HCT116 (cell line): ENCODE measurements at regions not wholly inside any gene's neighbourhood (a gene's known extent, or its start where the extent isn't known, plus 50 kb on each side); places are given as distances from the start of the nearest gene placed in this dataset.

Source experiments
- ATAC-seq: fragments of 200-7000 bp; cut with Tn5 transposase; 2 replicates; pipeline ENCODE4 v1.9.1; 2020; ENCODE audit warnings: mild to moderate bottlenecking, moderate library complexity
- BruUV-seq: library from RNA; stranded (reverse); fragments of 400-500 nt; replicated peaks from 2 replicates; lab custom pipeline; 2021; lab: Mats Ljungman, UMichigan
- CTCF ChIA-PET: fragments of 300-600 bp; sonication (Branson Sonifier 250); formaldehyde crosslinking; loops from one replicate; lab custom pipeline; 2021; ENCODE audit warnings: antibody characterized with exemption; lab: Charles Lee
- POLR2A ChIA-PET: fragments of 300-600, 350-600 bp; sonication (Branson Sonifier 250); formaldehyde crosslinking; loops from one replicate; lab custom pipeline; 2021; ENCODE audit warnings: antibody characterized with exemption; lab: Charles Lee
- RAD21 ChIA-PET, 2 experiments: fragments of 300-600 bp; sonication (Branson Sonifier 250); formaldehyde crosslinking; loops; one replicate each; lab custom pipeline; 2023; ENCODE audit warnings: low total read pairs in 2 of 2; ENCODE audit not compliant: uncharacterized antibody in 2 of 2, unreplicated experiment in 2 of 2, low non-redundant PET in 1 of 2; lab: Charles Lee
- DNase-seq: peaks from one replicate; pipeline ENCODE4 v3.0.0-alpha.2; 2010; ENCODE audit warnings: low read depth, low spot score
- H2AFZ ChIP-seq: fragments of 200-600 bp; shearing (Covaris generic), sonication (generic); 2 replicates; pipeline ENCODE4 v1.6.1; 2017; ENCODE audit warnings: low read depth, mixed run types, mixed read lengths, antibody characterized with exemption, low read length; ENCODE audit not compliant: poor library complexity, severe bottlenecking
- H3K27ac ChIP-seq: 2 replicates; pipeline ENCODE4 v1.5.1; 2012; ENCODE audit warnings: low read depth, low read length
- H3K27me3 ChIP-seq: fragments of 200-600 bp; sonication (generic); 2 replicates; pipeline ENCODE4 v1.6.1; 2016; ENCODE audit warnings: mixed run types, low read length, mixed read lengths; ENCODE audit not compliant: insufficient read depth
- H3K36me3 ChIP-seq, 2 experiments: fragments of 200-500 bp in 1 of 2; fragments of 200-600 bp in 1 of 2; sonication (Bioruptor generic) in 1 of 2; sonication (generic) in 1 of 2; 2 replicates each; pipeline versions ENCODE4 v1.5.1 to v1.6.1; 2014 to 2016; ENCODE audit warnings: low read length in 2 of 2, inconsistent platforms in 1 of 2, mixed read lengths in 1 of 2, mixed run types in 1 of 2; ENCODE audit not compliant: insufficient read depth in 2 of 2, control insufficient read depth in 1 of 2
- H3K4me1 ChIP-seq, 2 experiments: fragments of 200-600 bp in 1 of 2; sonication (generic) in 1 of 2; 2 replicates each; pipeline versions ENCODE4 v1.5.1 to v1.6.1; 2012 to 2017; ENCODE audit warnings: low read length in 2 of 2, inconsistent platforms in 1 of 2, mild to moderate bottlenecking in 1 of 2, mixed read lengths in 1 of 2, mixed run types in 1 of 2, moderate library complexity in 1 of 2; ENCODE audit not compliant: insufficient read depth in 2 of 2, control insufficient read depth in 1 of 2
- H3K4me2 ChIP-seq: fragments of 200-600 bp; sonication (generic); 2 replicates; pipeline ENCODE4 v1.6.1; 2017; ENCODE audit warnings: mixed run types, low read length, mixed read lengths
- H3K4me3 ChIP-seq, 2 experiments: fragments of 200-600 bp in 1 of 2; sonication (generic) in 1 of 2; replicated peaks in 1 of 2; 2 replicates each; pipeline ENCODE4 v1.5.1; 2011 to 2016; ENCODE audit warnings: low read length in 2 of 2, control low read depth in 1 of 2, low read depth in 1 of 2, mild to moderate bottlenecking in 1 of 2, mixed read lengths in 1 of 2, mixed run types in 1 of 2
- H3K79me2 ChIP-seq: fragments of 200-600 bp; sonication (generic); 2 replicates; pipeline ENCODE4 v1.6.1; 2017; ENCODE audit warnings: mild to moderate bottlenecking, mixed run types, low read length, moderate library complexity, mixed read lengths; ENCODE audit not compliant: insufficient read depth
- H3K9ac ChIP-seq: fragments of 200-600 bp; sonication (generic); 2 replicates; pipeline ENCODE4 v1.6.1; 2016; ENCODE audit warnings: low read length, mixed read lengths
- H3K9me2 ChIP-seq: fragments of 200-600 bp; sonication (generic), shearing (Covaris generic); 2 replicates; pipeline ENCODE4 v1.6.1; 2017; ENCODE audit warnings: mixed run types, mild to moderate bottlenecking, moderate library complexity; ENCODE audit not compliant: insufficient read depth
- H3K9me3 ChIP-seq, 2 experiments: fragments of 200-500 bp in 1 of 2; fragments of 200-600 bp in 1 of 2; sonication (Bioruptor generic) in 1 of 2; sonication (generic) in 1 of 2; 2 replicates each; pipeline ENCODE4 v1.6.1; 2014 to 2017; ENCODE audit warnings: low read length in 2 of 2, mixed read lengths in 2 of 2, inconsistent platforms in 1 of 2, low read depth in 1 of 2, mild to moderate bottlenecking in 1 of 2, mixed run types in 1 of 2, moderate library complexity in 1 of 2; ENCODE audit not compliant: control insufficient read depth in 1 of 2, insufficient read depth in 1 of 2
- H4K20me1 ChIP-seq: fragments of 200-600 bp; sonication (generic), shearing (Covaris generic); 2 replicates; pipeline ENCODE4 v1.6.1; 2017; ENCODE audit warnings: mixed run types, mild to moderate bottlenecking, moderate library complexity; ENCODE audit not compliant: insufficient read depth
- ATF3 ChIP-seq: IDR thresholded peaks from 2 replicates; pipeline ENCODE4 v1.6.1; 2012
- CBX3 ChIP-seq: IDR thresholded peaks from 2 replicates; pipeline ENCODE4 v1.6.1; 2012; ENCODE audit warnings: low read depth
- CTCF ChIP-seq, 3 experiments: fragments of 200-600 bp in 1 of 3; sonication (generic) in 1 of 3; IDR thresholded peaks in 2 of 3; conservative IDR thresholded peaks in 1 of 3; 2 replicates each; pipeline ENCODE4 v1.5.1; 2012 to 2017; ENCODE audit warnings: low read depth in 2 of 3, low read length in 2 of 3, antibody characterized with exemption in 1 of 3, borderline replicate concordance in 1 of 3, control low read depth in 1 of 3, mild to moderate bottlenecking in 1 of 3, mixed read lengths in 1 of 3, mixed run types in 1 of 3, moderate library complexity in 1 of 3; ENCODE audit not compliant: insufficient read depth in 1 of 3
- EGR1 ChIP-seq: IDR thresholded peaks from 2 replicates; pipeline ENCODE4 v1.6.1; 2012; ENCODE audit warnings: low read depth
- ELF1 ChIP-seq: IDR thresholded peaks from 2 replicates; pipeline ENCODE4 v1.6.1; 2012; ENCODE audit warnings: low read depth, borderline replicate concordance
- EZH2 ChIP-seq: fragments of 200-600 bp; sonication (generic); IDR thresholded peaks from 2 replicates; pipeline ENCODE4 v1.6.1; 2017; ENCODE audit warnings: antibody characterized with exemption, mixed run types
- EZH2phosphoT487 ChIP-seq: fragments of 200-600 bp; IDR thresholded peaks from 2 replicates; pipeline ENCODE4 v1.6.1; 2018; ENCODE audit warnings: antibody characterized with exemption, borderline replicate concordance
- FOSL1 ChIP-seq: IDR thresholded peaks from 2 replicates; pipeline ENCODE4 v1.6.1; 2012; ENCODE audit warnings: low read depth
- MAX ChIP-seq: IDR thresholded peaks from 2 replicates; pipeline ENCODE4 v1.6.1; 2012
- RAD21 ChIP-seq: IDR thresholded peaks from 2 replicates; pipeline ENCODE4 v1.6.1; 2012; ENCODE audit warnings: low read depth, mild to moderate bottlenecking
- SIN3A ChIP-seq: IDR thresholded peaks from 2 replicates; pipeline ENCODE4 v1.6.1; 2012; ENCODE audit warnings: low read depth
- SP1 ChIP-seq: IDR thresholded peaks from 2 replicates; pipeline ENCODE4 v1.6.1; 2012; ENCODE audit warnings: low read depth
- YY1 ChIP-seq: IDR thresholded peaks from 2 replicates; pipeline ENCODE4 v1.6.1; 2011; ENCODE audit warnings: low read length, low read depth, moderate library complexity, mild to moderate bottlenecking; ENCODE audit not compliant: insufficient replicate concordance; ENCODE audit errors: extremely low read depth
- ZFX ChIP-seq: fragments of 450-650 bp; IDR thresholded peaks from 2 replicates; pipeline ENCODE4 v1.6.1; 2017
- ZNF274 ChIP-seq: fragments of 200-500 bp; sonication (Bioruptor generic); IDR thresholded peaks from 2 replicates; pipeline ENCODE4 v1.6.1; 2014; ENCODE audit warnings: mild to moderate bottlenecking, low read depth, low read length, inconsistent platforms
- intact Hi-C: fragments of 100-400 bp; cut with micrococcal nuclease; formaldehyde crosslinking; loops from 2 replicates; pipeline ENCODE4 v1.10.0; 2022

- intact Hi-C loops = no loop called here
- ATAC-seq (no peak), DNase-seq (no peak)
- H3K9me3 ChIP-seq = no peaks in the 10 kb centered on the region
- H3K36me3 ChIP-seq = no peaks in the 10 kb centered on the region
- no TSS peak for BruUV-seq
- peaks cover 0 to 8% of the 10 kb centered on the region in 2 experiments; a peak in 1 of 4 replicates for H3K4me1 ChIP-seq
- H3K27ac ChIP-seq = no peak overlapping the region
- no peak overlapping the region for H3K4me3 ChIP-seq
- TF ChIP-seq ZFX = no peak
- no peak for TF ChIP-seq FOSL1
- TF ChIP-seq EGR1 = no peak
- TF ChIP-seq MAX = no peak
- no peak for TF ChIP-seq RAD21
- TF ChIP-seq YY1 = no peak
- no peak for TF ChIP-seq CBX3
- no peak for TF ChIP-seq SP1
- TF ChIP-seq ELF1 = no peak
- no peak for TF ChIP-seq SIN3A
- TF ChIP-seq EZH2 = no peak
- TF ChIP-seq CTCF (IDR thresholded peaks at IDR 0.05 in 2 of 3, conservative IDR thresholded peaks at IDR 0.05 in 1 of 3; ENCODE audit: borderline replicate concordance in 1 of 3, insufficient read depth in 1 of 3, low read depth in 2 of 3, low read length in 2 of 3) = no peak
- no peak for TF ChIP-seq ZNF274
- TF ChIP-seq EZH2phosphoT487 = no peak
- TF ChIP-seq ATF3 = no peak
- CTCF ChIA-PET = no interaction called here
- H4K20me1 ChIP-seq = no peaks in the 10 kb centered on the region
- H3K4me2 ChIP-seq = no peak overlapping the region
- H3K9ac ChIP-seq = no peak overlapping the region
- H2AFZ ChIP-seq = no peak overlapping the region
- RAD21 ChIA-PET = no interaction called here
- POLR2A ChIA-PET = interaction anchor here (1.7 kb wide), 1 partner anchor 218 kb away, joined by 4 read pairs; no protein-coding TSS in a partner anchor
- no peaks in the 10 kb centered on the region for H3K27me3 ChIP-seq
- no peaks in the 10 kb centered on the region for H3K79me2 ChIP-seq
- no peaks in the 10 kb centered on the region for H3K9me2 ChIP-seq
Measured at GRCh38 chr13:44218501-44219240, 155.0 kb upstream of the SERP2 start.
